Gastroesophageal sphincter (tissue), 3 donors: ENCODE measurements at regions not wholly inside any gene's neighbourhood (a gene's known extent, or its start where the extent isn't known, plus 50 kb on each side); places are given as distances from the start of the nearest gene placed in this dataset.

Experiments
- CTCF ChIP-seq, 4 experiments: fragments of 200-600 bp in 2 of 4; fragments of 450-650 bp in 2 of 4; sonication (generic) in 1 of 4; IDR thresholded peaks; one replicate each; pipeline ENCODE4 v1.5.1; 2017 to 2019; ENCODE audit warnings: antibody characterized with exemption in 4 of 4, mild to moderate bottlenecking in 2 of 4, moderate library complexity in 2 of 4
- POLR2AphosphoS5 ChIP-seq: sonication (generic); formaldehyde crosslinking; IDR thresholded peaks from one replicate; pipeline ENCODE4 v1.6.1; 2017; ENCODE audit warnings: antibody characterized with exemption

GRCh38 chr3:30318110-30318509 lies 288.3 kb upstream of the TGFBR2 start:
- no peak for TF ChIP-seq CTCF (IDR thresholded peaks at IDR 0.05)
- no peak for TF ChIP-seq POLR2AphosphoS5
